ENCODE measurements at regions not wholly inside any gene's neighbourhood (a gene's known extent, or its start where the extent isn't known, plus 50 kb on each side); places are given as distances from the start of the nearest gene placed in this dataset.

- no peak overlapping the region for H3K4me2 ChIP-seq (ENCODE audit: insufficient read depth, insufficient read length, low read length)
- H2BK15ac ChIP-seq (ENCODE audit: low read depth, low read length): no peak overlapping the region
Measured at GRCh38 chr12:22978962-22979361, 354.0 kb downstream of the ETNK1 start.

More at GRCh38 chr12:22978962-22979361, 354.0 kb downstream of the ETNK1 start:
- Histone ChIP-seq H4K8ac (replicated peaks; ENCODE audit: insufficient read length, low read depth, low read length) (no peak overlapping the region), H3K14ac (ENCODE audit: insufficient read depth, low read length) (no peak overlapping the region), H3K27ac (ENCODE audit: insufficient read length, low read depth, low read length) (no peak overlapping the region), H3K27me3 (ENCODE audit: insufficient read depth, low read length) (no peaks in the 10 kb centered on the region), H3K18ac (ENCODE audit: insufficient read length, low read depth, low read length) (no peak overlapping the region), H3K4ac (ENCODE audit: low read depth, low read length) (no peak overlapping the region), H4K20me1 (ENCODE audit: control insufficient read depth, insufficient read depth, insufficient read length) (no peaks in the 10 kb centered on the region), H3K23ac (ENCODE audit: insufficient read length, low read depth, low read length) (no peak overlapping the region), H4K5ac (ENCODE audit: insufficient read length, low read depth, low read length) (no peak overlapping the region), H2AK5ac (ENCODE audit: insufficient read length, low read length) (no peak overlapping the region), H2BK5ac (ENCODE audit: insufficient read length, low read length) (no peak overlapping the region), H3K23me2 (ENCODE audit: insufficient read length, low read depth, low read length, poor library complexity, severe bottlenecking) (no peaks in the 10 kb centered on the region), H3K56ac (ENCODE audit: insufficient read length, low read depth, low read length) (no peak overlapping the region), H3K9ac (ENCODE audit: extremely low read depth, insufficient read length, low read length) (no peak overlapping the region), H2BK20ac (ENCODE audit: low read depth, low read length, poor library complexity, severe bottlenecking) (no peak overlapping the region), H3K79me1 (ENCODE audit: insufficient read depth, low read depth, low read length, poor library complexity, severe bottlenecking) (no peaks in the 10 kb centered on the region), H4K91ac (ENCODE audit: insufficient read length, low read depth, low read length) (no peak overlapping the region), H2BK12ac (ENCODE audit: insufficient read length, low read depth, low read length) (no peak overlapping the region), H3K79me2 (ENCODE audit: insufficient read depth, low read length) (no peaks in the 10 kb centered on the region), H3T11ph (ENCODE audit: low read length) (no peak overlapping the region), H3K9me3 (ENCODE audit: control insufficient read depth, low read depth, low read length) (no peaks in the 10 kb centered on the region), H2AFZ (ENCODE audit: low read length) (no peak overlapping the region), H3K4me1 (ENCODE audit: insufficient read depth, low read length) (no peaks in the 10 kb centered on the region), H2BK120ac (ENCODE audit: low read depth, low read length, poor library complexity, severe bottlenecking) (no peak overlapping the region)
- no peak for TF ChIP-seq CTCF (conservative IDR thresholded peaks at IDR 0.05)
- no CpG with 5 or more reads among the region's 2 CpGs for WGBS (ENCODE audit: extremely low coverage, insufficient read length, low lambda C conversion rate)
- no peak overlapping the region for H3K4me3 Mint-ChIP-seq
- H3K27ac Mint-ChIP-seq: no peak overlapping the region
- H3K27me3 Mint-ChIP-seq (ENCODE audit: low read depth): no peaks in the 10 kb centered on the region
- no peaks in the 10 kb centered on the region for H3K9me3 Mint-ChIP-seq
- H3K36me3 Mint-ChIP-seq (ENCODE audit: insufficient read depth in 1 of 3, low read depth in 3 of 3): no peaks in the 10 kb centered on the region
- no peak for DNase-seq
- H3K4me1 Mint-ChIP-seq: peaks cover 4 to 11% of the 10 kb centered on the region in 2 experiments
